CD8-positive, alpha-beta memory T cell (primary cell): ENCODE measurements at regions not wholly inside any gene's neighbourhood (a gene's known extent, or its start where the extent isn't known, plus 50 kb on each side); places are given as distances from the start of the nearest gene placed in this dataset.

Source experiments
- CTCF ChIA-PET: fragments of 350-600 bp; sonication (Branson Sonifier 250); formaldehyde crosslinking; loops from one replicate; lab custom pipeline; 2021; ENCODE audit warnings: antibody characterized with exemption; lab: Charles Lee
- POLR2A ChIA-PET: fragments of 350-600 bp; sonication (Branson Sonifier 250); formaldehyde crosslinking; loops from one replicate; lab custom pipeline; 2021; ENCODE audit warnings: antibody characterized with exemption; lab: Charles Lee
- DNase-seq, 5 donors: peaks; one replicate each; pipeline versions ENCODE4 v3.0.0 to v3.0.0-alpha.2; 2020 to 2022; ENCODE audit warnings: mixed read lengths in 1 of 5
- H3K27ac ChIP-seq: one replicate; pipeline ENCODE4 v1.7.0; 2013; ENCODE audit warnings: low read depth, mild to moderate bottlenecking, low read length, moderate library complexity
- H3K27me3 ChIP-seq: 2 replicates; pipeline ENCODE4 v1.7.0; 2013; ENCODE audit warnings: low read length, mild to moderate bottlenecking; ENCODE audit not compliant: insufficient read depth, poor library complexity, severe bottlenecking
- H3K36me3 ChIP-seq: 2 replicates; pipeline ENCODE4 v1.7.0; 2013; ENCODE audit warnings: mild to moderate bottlenecking, low read length, moderate library complexity; ENCODE audit not compliant: insufficient read depth
- H3K4me1 ChIP-seq: 2 replicates; pipeline ENCODE4 v1.7.0; 2013; ENCODE audit warnings: mild to moderate bottlenecking, low read length, moderate library complexity; ENCODE audit not compliant: insufficient read depth
- H3K4me3 ChIP-seq: 2 replicates; pipeline ENCODE4 v1.7.0; 2013; ENCODE audit warnings: mild to moderate bottlenecking, low read length
- H3K9me3 ChIP-seq: 2 replicates; pipeline ENCODE4 v1.7.0; 2013; ENCODE audit warnings: mild to moderate bottlenecking, low read length
- H3K27ac Mint-ChIP-seq, 8 donors: one replicate each; pipeline ENCODE4 v1.8.0; 2020 to 2021; ENCODE audit warnings: mixed read lengths in 8 of 8, mild to moderate bottlenecking in 6 of 8, inconsistent platforms in 3 of 8, moderate library complexity in 3 of 8
- H3K27me3 Mint-ChIP-seq, 2 donors: one replicate each; pipeline ENCODE4 v1.8.0; 2020 to 2021; ENCODE audit warnings: mixed read lengths in 2 of 2, mild to moderate bottlenecking in 1 of 2, moderate library complexity in 1 of 2
- H3K36me3 Mint-ChIP-seq, 3 donors: one replicate each; pipeline ENCODE4 v1.8.0; 2020 to 2021; ENCODE audit warnings: mixed read lengths in 3 of 3, inconsistent platforms in 1 of 3, mild to moderate bottlenecking in 1 of 3
- H3K4me1 Mint-ChIP-seq, 3 donors: one replicate each; pipeline ENCODE4 v1.8.0; 2020 to 2021; ENCODE audit warnings: mixed read lengths in 3 of 3, inconsistent platforms in 1 of 3, mild to moderate bottlenecking in 1 of 3
- H3K4me3 Mint-ChIP-seq, 7 donors: one replicate each; pipeline ENCODE4 v1.8.0; 2020 to 2021; ENCODE audit warnings: mixed read lengths in 7 of 7, mild to moderate bottlenecking in 6 of 7, moderate library complexity in 4 of 7, inconsistent platforms in 2 of 7
- H3K9me3 Mint-ChIP-seq, 5 donors: one replicate each; pipeline ENCODE4 v1.8.0; 2020 to 2022; ENCODE audit warnings: mixed read lengths in 5 of 5, mild to moderate bottlenecking in 3 of 5, moderate library complexity in 2 of 5, inconsistent platforms in 1 of 5

- no peak overlapping the region for H3K4me3 Mint-ChIP-seq
- no peak overlapping the region for H3K27ac ChIP-seq
- H3K4me1 Mint-ChIP-seq = no peaks in the 10 kb centered on the region
- H3K27ac Mint-ChIP-seq = no peak overlapping the region
- no peaks in the 10 kb centered on the region for H3K36me3 ChIP-seq
- POLR2A ChIA-PET = no interaction called here
- H3K9me3 Mint-ChIP-seq = peaks cover 0 to 5% (median 2%) of the 10 kb centered on the region in 5 donors
- H3K36me3 Mint-ChIP-seq = no peaks in the 10 kb centered on the region
- no peak for DNase-seq
- no peak overlapping the region for H3K4me3 ChIP-seq
- no peaks in the 10 kb centered on the region for H3K9me3 ChIP-seq
- CTCF ChIA-PET = no interaction called here
- H3K27me3 ChIP-seq = no peaks in the 10 kb centered on the region
- no peaks in the 10 kb centered on the region for H3K27me3 Mint-ChIP-seq
- no peaks in the 10 kb centered on the region for H3K4me1 ChIP-seq
Measured at GRCh38 chr12:33710548-33710947, 270.9 kb upstream of the SYT10 start.

GRCh38 chr12:33718631-33719030 lies 279.0 kb upstream of the SYT10 start:
- POLR2A ChIA-PET = no interaction called here
- no peaks in the 10 kb centered on the region for H3K4me1 Mint-ChIP-seq
- H3K36me3 Mint-ChIP-seq = no peaks in the 10 kb centered on the region
- H3K27ac ChIP-seq = no peak overlapping the region
- CTCF ChIA-PET = no interaction called here
- peaks cover 0 to 3% (median 1%) of the 10 kb centered on the region in 5 donors for H3K9me3 Mint-ChIP-seq
- no peak overlapping the region for H3K4me3 Mint-ChIP-seq
- H3K36me3 ChIP-seq = no peaks in the 10 kb centered on the region
- no peaks in the 10 kb centered on the region for H3K9me3 ChIP-seq
- no peaks in the 10 kb centered on the region for H3K27me3 ChIP-seq
- H3K4me3 ChIP-seq = no peak overlapping the region
- H3K4me1 ChIP-seq = no peaks in the 10 kb centered on the region
- DNase-seq = no peak
- H3K27ac Mint-ChIP-seq = no peak overlapping the region
- H3K27me3 Mint-ChIP-seq = no peaks in the 10 kb centered on the region

GRCh38 chr12:33721561-33721960 lies 281.9 kb upstream of the SYT10 start:
- Histone ChIP-seq H3K36me3 (no peaks in the 10 kb centered on the region), H3K4me1 (no peaks in the 10 kb centered on the region), H3K9me3 (no peaks in the 10 kb centered on the region), H3K4me3 (no peak overlapping the region), H3K27ac (no peak overlapping the region), H3K27me3 (no peaks in the 10 kb centered on the region)
- ChIA-PET CTCF (no interaction called here), POLR2A (no interaction called here)
- H3K27me3 Mint-ChIP-seq = no peaks in the 10 kb centered on the region
- DNase-seq = no peak
- peaks cover 0 to 8% (median 5%) of the 10 kb centered on the region in 5 donors for H3K9me3 Mint-ChIP-seq
- H3K36me3 Mint-ChIP-seq = no peaks in the 10 kb centered on the region
- no peak overlapping the region for H3K4me3 Mint-ChIP-seq
- H3K27ac Mint-ChIP-seq = no peak overlapping the region
- H3K4me1 Mint-ChIP-seq = no peaks in the 10 kb centered on the region

- no peak for DNase-seq
- H3K4me3 Mint-ChIP-seq = no peak overlapping the region
- CTCF ChIA-PET = no interaction called here
- H3K4me3 ChIP-seq = no peak overlapping the region
- H3K9me3 ChIP-seq = no peaks in the 10 kb centered on the region
- H3K36me3 ChIP-seq = no peaks in the 10 kb centered on the region
- no peaks in the 10 kb centered on the region for H3K4me1 ChIP-seq
- H3K27ac Mint-ChIP-seq = no peak overlapping the region
- peaks cover 0 to 24% (median 8%) of the 10 kb centered on the region in 5 donors for H3K9me3 Mint-ChIP-seq
- H3K4me1 Mint-ChIP-seq = no peaks in the 10 kb centered on the region
- POLR2A ChIA-PET = no interaction called here
- H3K36me3 Mint-ChIP-seq = no peaks in the 10 kb centered on the region
- H3K27me3 Mint-ChIP-seq = no peaks in the 10 kb centered on the region
- no peaks in the 10 kb centered on the region for H3K27me3 ChIP-seq
- H3K27ac ChIP-seq = no peak overlapping the region
Measured at GRCh38 chr12:33724867-33725266, 285.2 kb upstream of the SYT10 start.

- no peak for DNase-seq
- ChIA-PET CTCF (no interaction called here), POLR2A (no interaction called here)
- Mint-ChIP-seq H3K27ac (no peak overlapping the region), H3K36me3 (no peaks in the 10 kb centered on the region), H3K4me3 (no peak overlapping the region), H3K27me3 (no peaks in the 10 kb centered on the region), H3K9me3 (peaks cover 0 to 10% (median 7%) of the 10 kb centered on the region in 5 donors), H3K4me1 (no peaks in the 10 kb centered on the region)
- no peaks in the 10 kb centered on the region for H3K4me1 ChIP-seq
- no peak overlapping the region for H3K27ac ChIP-seq
- no peaks in the 10 kb centered on the region for H3K27me3 ChIP-seq
- no peaks in the 10 kb centered on the region for H3K36me3 ChIP-seq
- no peaks in the 10 kb centered on the region for H3K9me3 ChIP-seq
- H3K4me3 ChIP-seq = no peak overlapping the region
Measured at GRCh38 chr12:33734871-33735270, 287.4 kb upstream of the ALG10 start.

GRCh38 chr12:33752854-33753253 lies 269.4 kb upstream of the ALG10 start:
- Mint-ChIP-seq H3K4me3 (no peak overlapping the region), H3K27ac (no peak overlapping the region), H3K36me3 (no peaks in the 10 kb centered on the region), H3K27me3 (no peaks in the 10 kb centered on the region), H3K9me3 (peaks cover 0 to 24% (median 0%) of the 10 kb centered on the region in 5 donors), H3K4me1 (no peaks in the 10 kb centered on the region)
- Histone ChIP-seq H3K9me3 (no peaks in the 10 kb centered on the region), H3K4me3 (no peak overlapping the region), H3K36me3 (no peaks in the 10 kb centered on the region), H3K27ac (no peak overlapping the region), H3K27me3 (no peaks in the 10 kb centered on the region), H3K4me1 (no peaks in the 10 kb centered on the region)
- DNase-seq = no peak
- POLR2A ChIA-PET = no interaction called here
- CTCF ChIA-PET = no interaction called here

GRCh38 chr12:33757701-33758100 lies 264.6 kb upstream of the ALG10 start:
- Mint-ChIP-seq H3K4me1 (no peaks in the 10 kb centered on the region), H3K27ac (no peak overlapping the region), H3K36me3 (no peaks in the 10 kb centered on the region), H3K4me3 (no peak overlapping the region), H3K9me3 (peaks cover 0 to 20% (median 4%) of the 10 kb centered on the region in 5 donors), H3K27me3 (no peaks in the 10 kb centered on the region)
- Histone ChIP-seq H3K27ac (no peak overlapping the region), H3K4me1 (no peaks in the 10 kb centered on the region), H3K9me3 (no peaks in the 10 kb centered on the region), H3K36me3 (no peaks in the 10 kb centered on the region), H3K27me3 (no peaks in the 10 kb centered on the region), H3K4me3 (no peak overlapping the region)
- POLR2A ChIA-PET = no interaction called here
- CTCF ChIA-PET = no interaction called here
- no peak for DNase-seq

- Mint-ChIP-seq H3K4me3 (no peak overlapping the region), H3K27me3 (no peaks in the 10 kb centered on the region), H3K4me1 (no peaks in the 10 kb centered on the region), H3K27ac (no peak overlapping the region), H3K36me3 (no peaks in the 10 kb centered on the region), H3K9me3 (peaks cover 0 to 18% (median 6%) of the 10 kb centered on the region in 5 donors)
- Histone ChIP-seq H3K27ac (no peak overlapping the region), H3K36me3 (no peaks in the 10 kb centered on the region), H3K27me3 (no peaks in the 10 kb centered on the region), H3K4me3 (no peak overlapping the region), H3K9me3 (no peaks in the 10 kb centered on the region), H3K4me1 (no peaks in the 10 kb centered on the region)
- DNase-seq = no peak
- ChIA-PET CTCF (no interaction called here), POLR2A (no interaction called here)
Measured at GRCh38 chr12:33759279-33759678, 263.0 kb upstream of the ALG10 start.

- DNase-seq = no peak
- POLR2A ChIA-PET = no interaction called here
- Histone ChIP-seq H3K27me3 (no peaks in the 10 kb centered on the region), H3K4me3 (no peak overlapping the region), H3K36me3 (no peaks in the 10 kb centered on the region), H3K9me3 (no peaks in the 10 kb centered on the region), H3K27ac (no peak overlapping the region), H3K4me1 (no peaks in the 10 kb centered on the region)
- H3K27me3 Mint-ChIP-seq = no peaks in the 10 kb centered on the region
- no peaks in the 10 kb centered on the region for H3K4me1 Mint-ChIP-seq
- peaks cover 0 to 27% (median 6%) of the 10 kb centered on the region in 5 donors for H3K9me3 Mint-ChIP-seq
- CTCF ChIA-PET = no interaction called here
- no peaks in the 10 kb centered on the region for H3K36me3 Mint-ChIP-seq
- H3K27ac Mint-ChIP-seq = no peak overlapping the region
- H3K4me3 Mint-ChIP-seq = no peak overlapping the region
Measured at GRCh38 chr12:33763331-33763730, 259.0 kb upstream of the ALG10 start.
